ENCODE measurements at regions not wholly inside any gene's neighbourhood (a gene's known extent, or its start where the extent isn't known, plus 50 kb on each side); places are given as distances from the start of the nearest gene placed in this dataset.
"Not testable (repeated sequence)": the region's sequence is repeated elsewhere in the genome, so short reads cannot be mapped to it uniquely, and the experiment has no call there.

DNA sequence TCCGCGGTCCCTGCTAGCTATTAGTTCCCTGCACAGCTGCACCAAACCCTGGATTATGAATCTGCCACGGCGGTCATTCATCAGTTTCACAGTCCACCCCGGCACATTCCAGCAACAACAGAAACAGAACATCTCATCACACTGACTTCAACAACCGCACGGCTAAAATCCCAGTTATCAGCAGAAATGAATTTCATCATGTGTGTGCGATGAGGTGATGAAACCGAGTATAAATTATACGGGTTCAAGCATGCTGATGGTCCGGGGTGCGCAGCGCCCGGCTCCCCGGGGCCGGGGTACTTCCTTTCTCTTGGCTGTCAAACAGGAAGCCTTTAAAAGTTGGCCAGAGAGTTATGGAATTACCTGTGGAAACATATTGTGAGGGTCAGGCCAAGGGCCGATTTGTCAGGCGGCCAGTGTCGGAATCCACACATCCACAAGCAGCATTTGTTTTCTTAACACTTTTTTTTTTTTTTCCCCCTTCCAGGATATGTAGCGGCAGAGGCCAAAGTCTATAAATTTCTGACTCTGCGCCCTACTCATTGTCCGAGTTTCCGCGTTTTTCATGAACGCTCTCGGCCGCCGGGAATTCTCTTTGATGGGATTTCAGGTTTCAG lies 420.9 kb upstream of the MGMT start:
- no peak for DNase-seq (ENCODE audit: low read depth)

DNA sequence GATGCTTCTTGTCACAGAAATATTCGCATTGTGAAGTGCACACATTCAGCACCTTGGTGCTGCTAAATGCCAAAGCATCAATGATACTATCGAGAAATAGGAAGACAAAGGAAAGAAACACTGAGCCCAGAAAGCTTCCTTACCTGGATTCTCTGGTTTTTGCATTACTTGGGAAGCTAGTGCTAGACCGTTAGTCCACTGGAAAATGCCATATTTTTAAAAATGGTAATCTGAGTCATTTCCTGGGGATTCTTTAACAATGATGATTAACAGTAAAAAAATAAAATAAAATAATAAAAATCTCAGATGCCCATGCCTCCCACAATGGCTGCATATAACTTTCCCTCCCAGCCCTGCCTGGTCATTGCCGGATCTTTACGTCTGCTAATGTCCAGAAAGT lies 420.1 kb upstream of the MGMT start:
- no peak for DNase-seq (ENCODE audit: low read depth)

DNA sequence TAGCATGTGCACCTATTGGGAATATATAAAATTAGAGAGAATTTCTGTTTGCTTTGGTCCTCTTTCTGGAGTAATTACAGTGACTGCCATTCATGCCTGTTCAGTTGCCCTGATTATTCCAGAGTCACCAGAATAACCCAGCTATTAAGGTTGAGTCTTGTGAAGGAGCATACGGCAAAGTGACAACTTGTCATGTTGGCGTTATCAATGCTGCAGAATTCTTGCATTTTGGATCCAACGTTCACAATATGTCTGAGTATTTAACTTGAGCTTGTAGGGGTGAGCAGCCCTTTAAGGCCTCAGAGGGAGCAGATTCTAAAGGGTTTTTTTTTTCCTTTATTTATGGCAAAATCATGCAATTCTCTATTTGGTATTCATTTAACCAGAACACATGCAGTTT lies 419.4 kb upstream of the MGMT start:
- DNase-seq (ENCODE audit: low read depth): no peak

DNA sequence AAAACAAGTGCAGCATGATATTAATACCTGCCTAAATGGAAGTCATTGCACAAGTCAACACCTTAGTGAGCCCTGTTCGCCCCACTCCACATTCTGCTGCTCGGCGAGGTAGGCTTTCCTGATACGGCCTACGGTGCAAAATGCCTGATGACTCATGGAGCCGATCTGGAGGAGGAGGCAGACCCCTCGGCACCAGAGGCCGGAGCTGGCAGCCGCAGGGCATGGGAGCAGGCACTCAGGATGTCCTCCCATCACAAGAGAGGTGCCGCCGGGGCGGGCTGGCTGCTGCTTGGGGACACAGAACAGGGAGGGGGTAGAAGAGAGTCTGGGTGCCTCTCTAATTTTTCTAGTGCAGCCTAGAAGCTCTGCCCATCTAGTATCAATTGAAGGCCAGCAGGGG lies 418.5 kb upstream of the MGMT start:
- no peak for DNase-seq (ENCODE audit: low read depth)

DNA sequence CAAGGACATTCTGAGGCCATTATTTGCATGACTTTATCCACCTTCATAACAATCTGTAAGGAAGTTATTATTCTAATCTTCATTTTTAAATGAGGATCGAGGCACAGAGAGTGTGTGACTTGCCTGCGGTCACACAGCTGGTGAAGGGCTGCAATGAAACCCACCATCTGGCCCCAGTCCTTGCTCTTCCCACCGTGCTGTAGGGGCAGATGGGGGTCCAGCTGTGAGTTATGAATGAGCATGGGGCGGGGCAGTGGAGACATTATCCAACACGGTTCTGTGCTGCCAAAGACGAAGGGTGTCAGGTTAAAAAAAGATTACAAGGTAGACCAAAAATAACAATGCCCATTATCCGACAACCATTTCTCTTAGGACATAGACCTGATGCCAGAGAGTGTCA lies 417.5 kb upstream of the MGMT start:
- DNase-seq (ENCODE audit: low read depth): no peak

DNA sequence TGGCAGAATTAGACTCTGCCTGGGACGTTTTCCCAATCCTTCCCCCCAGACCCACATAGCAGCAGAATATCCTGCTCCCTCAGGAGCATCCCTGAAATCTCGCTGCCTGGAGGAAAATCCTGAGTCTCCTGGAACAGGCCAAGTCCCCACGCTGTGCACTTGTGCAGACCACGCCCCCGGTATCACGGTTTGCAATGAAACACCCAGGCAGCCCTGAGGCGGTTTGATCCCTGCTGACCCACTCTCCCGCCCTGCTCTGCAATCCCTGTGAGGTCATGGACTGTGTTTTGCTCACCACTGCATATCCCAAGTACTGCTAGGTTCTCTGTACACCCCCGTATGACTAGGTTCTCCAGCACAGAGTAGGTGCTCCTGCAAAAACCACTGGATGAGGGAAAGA lies 411.8 kb upstream of the MGMT start:
- DNase-seq (ENCODE audit: low read depth): no peak

DNA sequence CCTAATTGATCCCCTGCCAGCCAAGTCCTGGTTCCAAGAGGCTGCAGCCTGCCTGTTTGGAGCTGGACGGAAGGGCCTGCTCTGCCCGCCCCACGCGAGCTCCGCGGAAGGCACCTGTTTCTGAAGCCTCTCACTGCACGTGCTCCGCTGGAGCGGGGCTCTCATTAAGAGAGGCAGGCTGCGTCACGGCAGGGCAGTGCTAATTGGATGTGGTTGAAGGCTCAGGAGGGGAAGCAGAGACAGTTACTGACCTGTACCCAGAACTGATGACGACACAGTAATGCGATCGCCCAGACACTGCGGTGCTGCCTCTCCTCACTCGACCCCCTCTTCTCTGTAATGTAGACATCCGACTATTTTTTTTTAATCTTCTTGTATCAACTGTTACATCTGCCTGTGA lies 411.1 kb upstream of the MGMT start:
- no peak for DNase-seq (ENCODE audit: low read depth)

DNA sequence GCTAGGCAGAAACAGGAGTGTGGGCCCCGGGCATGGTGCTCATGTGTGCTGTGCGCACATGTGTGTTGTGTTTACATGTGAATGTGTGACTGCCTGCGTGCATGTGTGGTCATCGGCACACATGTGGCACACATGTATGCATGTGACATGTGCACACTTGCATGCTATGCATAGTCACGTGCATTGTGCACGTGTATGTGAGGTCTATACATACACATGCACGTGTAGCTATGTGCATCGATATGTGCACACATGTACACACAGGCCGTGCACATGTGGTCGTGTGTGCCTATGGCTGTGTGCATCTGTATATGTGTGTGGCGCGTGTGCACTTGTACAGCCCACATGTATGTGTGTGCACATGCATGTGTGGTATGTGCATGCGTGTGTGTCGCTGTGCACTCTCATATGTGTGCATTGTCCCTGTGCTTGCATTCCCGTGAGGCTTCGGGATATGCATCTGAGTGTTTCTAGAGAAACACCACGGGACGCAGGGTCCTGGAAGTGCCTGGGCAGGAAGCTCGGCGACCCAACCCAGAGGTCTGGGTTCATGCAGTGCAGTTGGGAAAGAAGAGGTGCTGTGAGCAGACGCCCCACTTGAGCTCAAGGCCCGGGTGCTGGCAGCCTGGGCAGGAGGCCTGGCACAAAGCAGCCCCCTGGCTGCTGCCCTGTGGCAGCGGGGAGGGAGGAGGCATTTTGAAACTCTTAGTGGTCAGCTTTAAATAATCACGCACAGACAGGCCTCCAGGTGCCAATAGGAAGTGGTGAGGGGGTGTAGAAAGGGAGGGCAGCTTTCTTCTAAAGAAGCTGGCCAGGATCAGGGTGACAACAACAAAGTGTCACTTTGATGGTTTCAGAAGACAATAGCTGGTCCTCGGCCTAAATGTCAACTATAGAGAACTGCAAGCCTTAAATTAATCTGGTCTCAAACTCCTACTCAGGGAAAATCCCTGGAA lies 410.0 kb upstream of the MGMT start:
- no peak for DNase-seq (ENCODE audit: low read depth)

DNA sequence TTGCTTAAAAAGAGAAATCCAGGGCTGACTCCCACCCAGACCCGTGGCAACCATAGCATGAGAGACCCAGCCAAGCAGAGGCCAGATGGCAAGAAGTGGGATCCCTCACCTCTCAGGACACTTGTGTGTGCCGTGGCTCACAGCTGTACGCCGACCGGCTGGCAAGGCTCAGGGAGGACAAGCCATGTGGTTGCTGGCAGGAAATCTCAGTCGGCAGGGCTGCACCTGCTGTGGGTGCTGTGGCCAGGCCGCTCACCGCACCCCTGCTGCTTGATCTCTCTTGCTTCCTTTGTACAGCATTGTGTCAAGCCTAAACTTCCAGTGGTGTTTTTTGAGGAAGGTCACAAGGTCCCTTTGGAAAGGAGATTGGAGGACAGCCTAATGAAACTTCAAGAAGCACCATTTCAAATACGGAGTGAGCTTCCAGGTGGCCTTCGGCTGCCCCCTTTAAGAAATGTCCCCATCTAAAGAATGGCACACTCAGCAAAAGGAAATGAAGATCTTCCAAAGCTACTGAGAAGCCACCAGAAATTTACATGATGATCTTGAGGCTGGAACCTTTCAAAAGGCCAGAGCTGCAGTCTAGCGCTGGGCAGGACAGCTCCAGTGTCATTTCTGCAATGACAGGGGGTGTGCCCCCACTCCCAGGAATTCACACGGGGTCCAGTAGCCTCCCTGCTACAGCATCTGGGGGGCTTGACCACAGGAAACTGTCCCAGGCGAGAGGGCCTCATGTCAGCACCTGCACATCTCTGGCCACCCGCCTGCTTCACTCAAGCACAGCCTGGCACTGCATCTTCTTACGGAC lies 409.0 kb upstream of the MGMT start:
- no peak for DNase-seq (ENCODE audit: low read depth)

DNA sequence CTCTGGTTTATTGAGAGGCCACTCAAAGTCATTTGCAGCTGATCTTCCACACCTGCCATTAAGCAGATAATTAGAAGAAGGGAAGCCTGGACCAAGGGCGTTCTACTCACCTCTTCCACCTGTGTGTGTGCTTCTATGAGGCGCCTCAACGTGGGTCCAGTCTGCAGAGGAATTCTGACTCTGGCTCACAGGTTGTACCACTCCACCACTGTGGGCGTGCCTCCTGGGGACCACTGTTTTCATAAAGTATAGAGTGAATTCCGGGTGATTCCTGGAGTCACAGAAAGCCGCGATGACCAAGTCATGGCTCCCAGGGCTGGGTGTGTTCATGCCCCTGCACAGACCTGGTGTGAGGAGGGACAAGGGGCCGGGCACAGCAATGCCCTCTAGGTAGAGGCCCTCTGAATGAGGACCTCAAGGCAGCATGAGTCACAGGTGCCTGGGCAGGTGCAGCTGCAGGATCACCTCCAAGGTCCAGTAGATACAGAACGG lies 408.3 kb upstream of the MGMT start:
- no peak for DNase-seq (ENCODE audit: low read depth)

DNA sequence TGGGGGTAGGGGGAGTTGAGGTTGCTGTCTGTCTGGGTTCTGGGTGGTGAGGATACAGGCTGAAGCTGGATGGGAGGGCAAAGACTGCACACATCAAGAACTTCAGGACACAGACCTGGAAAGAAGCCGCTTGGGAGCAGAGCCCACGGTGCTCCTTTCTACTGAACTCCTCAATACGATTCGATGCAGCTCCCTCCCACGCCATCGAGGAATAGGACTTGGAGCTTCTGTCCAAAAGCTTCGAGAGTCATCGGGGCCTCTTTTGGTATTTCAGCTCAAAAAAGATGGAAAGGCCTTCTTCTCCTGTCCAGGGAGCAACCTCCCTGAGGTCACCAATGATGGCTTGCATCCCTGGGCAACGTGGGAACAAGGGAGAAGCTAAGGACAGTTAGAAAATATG lies 407.1 kb upstream of the MGMT start:
- no peak for DNase-seq (ENCODE audit: low read depth)

DNA sequence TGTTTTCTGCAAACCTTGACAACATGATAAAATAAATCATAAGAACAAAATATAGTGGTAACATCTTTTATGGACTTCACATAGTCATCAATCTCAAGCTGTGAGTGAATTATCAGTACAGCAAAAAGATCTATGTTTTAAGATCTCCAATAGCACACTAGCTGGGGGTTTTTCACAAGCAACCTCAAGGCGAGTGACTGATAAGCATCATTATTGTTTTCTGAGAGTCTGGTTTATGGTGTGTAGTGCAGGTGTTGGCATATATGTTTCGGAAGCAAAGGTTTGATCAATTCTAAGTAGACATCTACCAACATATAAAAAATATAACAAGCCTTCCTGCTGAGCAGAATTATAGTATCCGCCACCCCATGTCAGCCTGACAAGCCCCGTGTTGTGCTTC lies 403.8 kb upstream of the MGMT start:
- DNase-seq (ENCODE audit: low read depth): no peak

DNA sequence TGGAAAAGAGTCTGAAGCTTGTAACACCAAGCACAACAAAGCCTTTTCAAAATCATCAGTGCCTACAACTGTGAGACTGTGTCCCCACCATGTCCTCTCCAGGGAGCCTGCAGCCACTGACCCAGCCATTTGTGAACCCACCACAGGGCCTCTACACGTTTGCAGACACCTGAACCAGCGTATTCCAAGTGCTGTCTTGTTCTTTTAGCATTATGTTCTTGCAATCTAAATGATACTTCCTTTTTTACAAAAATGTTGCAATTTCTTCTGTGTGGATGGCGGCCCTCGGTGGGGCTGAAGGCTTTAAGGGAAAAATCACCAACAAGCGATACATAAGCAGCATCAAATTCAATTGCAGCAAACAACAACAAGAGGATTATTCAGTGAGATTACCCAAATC lies 403.2 kb upstream of the MGMT start:
- DNase-seq (ENCODE audit: low read depth): no peak

DNA sequence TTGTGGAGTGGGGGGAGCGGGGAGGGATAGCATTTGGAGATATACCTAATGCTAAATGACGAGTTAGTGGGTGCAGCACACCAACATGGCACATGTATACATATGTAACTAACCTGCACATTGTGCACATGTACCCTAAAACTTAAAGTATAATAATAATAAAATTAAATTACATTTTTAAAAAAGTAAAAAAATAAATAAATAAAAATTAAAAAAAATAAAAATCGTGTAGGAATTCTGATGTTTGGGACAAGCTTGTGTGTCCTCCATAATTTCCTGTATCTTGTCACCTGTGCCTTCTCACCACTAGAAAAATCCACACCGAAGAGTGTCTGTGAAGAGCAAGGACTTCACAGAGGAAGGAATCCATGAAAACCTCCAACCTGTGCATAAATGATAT lies 400.5 kb upstream of the MGMT start:
- DNase-seq (ENCODE audit: low read depth): not testable (repeated sequence)

DNA sequence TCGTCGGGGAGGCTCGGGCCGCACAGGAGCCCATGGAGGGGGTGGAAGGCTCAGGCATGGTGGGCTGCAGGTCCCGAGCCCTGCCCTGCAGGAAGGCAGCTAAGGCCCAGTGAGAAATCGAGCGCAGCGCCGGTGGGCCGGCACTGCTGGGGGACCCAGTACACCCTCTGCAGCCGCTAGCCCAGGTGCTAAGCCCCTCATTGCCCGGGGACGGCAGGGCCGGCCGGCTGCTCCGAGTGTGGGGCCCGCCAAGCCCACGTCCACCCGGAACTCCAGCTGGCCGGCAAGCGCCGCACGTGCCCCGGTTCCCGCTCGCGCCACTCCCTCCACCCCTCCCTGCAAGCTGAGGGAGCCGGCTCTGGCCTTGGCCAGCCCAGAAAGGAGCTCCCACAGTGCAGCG lies 395.6 kb upstream of the MGMT start:
- DNase-seq (ENCODE audit: low read depth): not testable (repeated sequence)

DNA sequence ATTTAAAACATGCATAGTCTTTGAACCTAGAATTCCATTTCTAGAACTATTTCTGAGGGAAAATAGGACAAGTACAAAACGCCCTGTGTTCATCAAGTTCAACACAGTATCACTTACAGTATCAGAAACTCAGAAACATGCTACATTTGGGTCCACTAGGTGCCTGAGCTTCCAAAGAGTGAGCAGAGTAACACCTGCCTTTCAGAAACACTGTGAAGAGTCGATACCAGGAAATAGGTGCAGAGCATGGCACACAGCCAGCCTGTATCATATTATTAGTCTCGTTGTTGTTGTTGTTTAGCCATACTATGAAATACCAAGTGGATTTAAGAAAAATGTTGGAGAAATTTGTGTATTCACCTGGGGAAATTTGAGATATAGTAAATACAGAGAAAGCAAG lies 392.1 kb upstream of the MGMT start:
- no peak for DNase-seq (ENCODE audit: low read depth)

DNA sequence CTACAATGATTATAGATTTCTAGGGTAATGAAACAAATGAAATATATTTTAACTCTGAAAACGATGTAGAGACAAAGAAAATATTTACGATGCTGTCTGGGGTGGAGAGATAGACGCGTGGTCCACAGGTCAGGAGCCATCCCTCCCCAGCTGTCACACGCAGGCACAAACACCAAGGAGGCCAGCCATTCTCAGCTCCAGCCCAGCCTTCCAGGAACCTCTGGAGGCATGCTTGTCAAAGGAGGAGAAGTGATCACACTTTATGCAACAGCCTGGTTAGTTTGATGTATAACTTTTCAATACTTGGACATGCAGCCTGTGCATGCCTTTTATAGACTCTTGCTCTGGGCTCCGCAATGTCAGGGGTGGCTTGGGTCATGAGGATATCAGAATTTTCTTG lies 391.5 kb upstream of the MGMT start:
- no peak for DNase-seq (ENCODE audit: low read depth)

DNA sequence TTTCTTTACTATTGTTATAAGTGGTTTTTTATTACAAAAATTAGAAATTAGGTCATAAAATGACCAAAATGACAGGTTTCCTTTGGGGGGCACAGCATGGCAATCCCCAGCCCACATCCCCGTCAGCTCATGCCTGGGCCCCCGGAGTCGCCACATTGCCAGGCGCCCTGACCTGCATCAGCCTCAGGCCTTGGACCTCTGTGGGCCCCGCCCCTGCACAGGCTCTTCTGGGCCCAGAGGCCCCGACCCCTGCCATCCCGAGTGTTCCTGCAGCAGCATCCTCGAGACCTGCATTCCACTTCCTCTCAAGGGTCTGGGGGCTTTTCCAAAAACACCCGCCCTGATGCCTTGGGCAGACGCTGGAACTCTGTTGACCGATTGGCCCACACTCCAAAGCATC lies 391.1 kb upstream of the MGMT start:
- no peak for DNase-seq (ENCODE audit: low read depth)

DNA sequence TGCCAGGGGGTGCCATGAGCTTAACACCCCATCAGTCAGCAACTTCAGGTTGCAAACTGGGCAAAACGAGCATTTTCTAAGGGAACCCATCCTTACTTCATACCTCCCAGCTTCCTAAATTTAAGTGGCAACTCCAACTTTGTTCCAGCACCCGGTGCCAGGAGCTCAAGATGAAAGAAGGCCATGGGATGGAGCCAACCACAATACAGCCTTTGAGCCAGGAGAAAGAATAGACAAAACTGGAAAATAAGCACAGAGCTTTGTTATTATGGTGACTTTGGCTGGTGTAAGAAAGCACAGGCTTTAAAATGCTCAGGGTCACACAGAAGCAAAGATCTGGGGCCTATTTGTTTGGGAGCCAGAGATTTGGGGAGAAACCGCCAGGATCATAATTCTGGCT lies 388.7 kb upstream of the MGMT start:
- DNase-seq (ENCODE audit: low read depth): no peak

DNA sequence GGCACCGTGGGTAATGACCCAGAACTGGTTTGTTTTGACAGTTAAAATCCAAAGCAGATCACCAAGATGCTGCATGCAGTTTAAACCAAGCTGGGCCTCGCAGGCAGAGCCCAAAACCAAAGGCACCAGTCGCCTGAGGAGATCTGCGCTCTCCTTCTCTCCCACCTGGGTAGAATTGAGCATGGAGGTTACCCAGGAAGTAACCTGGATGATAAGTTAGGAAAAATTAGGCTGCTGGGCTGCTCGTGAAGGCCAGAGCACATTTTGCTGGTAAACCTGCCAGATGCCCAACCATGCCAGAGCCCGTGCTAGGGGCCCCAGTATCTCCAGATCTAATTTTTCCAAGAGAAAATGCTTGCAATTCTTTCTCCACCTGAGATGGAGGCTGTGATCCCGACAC lies 388.3 kb upstream of the MGMT start:
- DNase-seq (ENCODE audit: low read depth): no peak

DNA sequence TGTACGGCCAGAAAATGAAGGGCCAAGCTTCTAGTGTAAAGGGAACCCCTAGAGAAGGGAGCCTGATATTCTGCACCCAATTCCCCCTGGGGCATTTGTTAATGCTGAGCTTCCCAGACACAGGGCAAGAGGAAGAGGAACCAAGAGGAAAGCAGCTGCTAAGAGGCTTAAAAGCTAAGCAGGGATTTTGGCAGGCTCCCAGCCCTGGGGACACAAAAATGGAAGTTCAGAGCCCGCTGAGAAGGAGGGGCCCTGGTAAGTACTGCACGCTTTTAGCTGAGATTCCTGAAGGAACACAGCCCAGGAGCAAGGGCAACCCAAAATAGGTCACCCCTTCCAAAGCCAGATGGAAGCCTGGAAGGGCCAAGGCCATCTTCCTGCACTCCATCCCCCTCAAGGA lies 387.3 kb upstream of the MGMT start:
- no peak for DNase-seq (ENCODE audit: low read depth)

DNA sequence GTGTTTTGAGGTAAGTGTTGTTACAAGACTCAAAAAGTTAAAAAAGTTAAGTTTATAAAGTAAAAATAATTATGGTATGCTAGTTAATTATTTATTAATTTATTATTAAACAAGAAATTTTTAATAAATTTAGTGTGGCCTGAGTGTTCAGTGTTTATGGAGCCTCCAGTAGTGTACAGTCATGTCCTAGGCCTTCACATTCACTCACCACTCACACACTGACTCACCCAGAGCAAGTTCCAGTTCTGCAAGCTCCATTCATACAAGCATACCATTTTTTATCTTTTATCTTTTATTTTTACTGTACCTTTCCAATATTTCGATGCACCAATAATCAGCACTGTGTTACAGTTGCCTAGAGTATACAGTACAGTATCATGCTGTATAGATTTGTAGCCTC lies 381.2 kb upstream of the MGMT start:
- no peak for DNase-seq (ENCODE audit: low read depth)

DNA sequence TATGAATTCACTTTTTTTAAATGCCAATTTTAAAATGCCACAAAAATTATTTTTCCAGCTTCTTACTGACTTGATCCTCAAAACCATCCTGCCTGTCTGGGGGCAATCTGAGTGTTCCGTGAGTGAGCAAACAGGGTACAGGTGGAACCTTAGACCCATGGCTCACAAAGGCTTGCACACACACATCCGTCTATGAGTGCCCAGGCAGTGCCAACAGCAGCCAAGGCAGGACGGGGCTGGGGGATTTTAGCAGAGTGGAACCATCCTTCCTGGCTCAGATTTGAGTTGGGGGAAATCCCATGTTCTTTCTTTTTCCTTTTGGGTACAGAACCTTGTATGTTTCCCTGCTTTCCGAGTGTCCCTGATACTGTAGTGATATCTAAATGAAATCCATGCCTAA lies 377.7 kb upstream of the MGMT start:
- DNase-seq (ENCODE audit: low read depth): no peak

All from stimulated activated CD8-positive, alpha-beta memory T cell treated with anti-CD3 and anti-CD28 coated beads, Interleukin-7, amount 100 ng/mL, for 24 hours (primary cell).